Amniotic epithelial cell (primary cell): ENCODE measurements at regions not wholly inside any gene's neighbourhood (a gene's known extent, or its start where the extent isn't known, plus 50 kb on each side); places are given as distances from the start of the nearest gene placed in this dataset.
A peak's percentile ranks its signal among the peaks of the same experiment; 100 is the strongest.

Experiments used
- DNase-seq: peaks from one replicate; pipeline ENCODE4 v3.0.0-alpha.2; 2010; ENCODE audit warnings: low read depth

DNA sequence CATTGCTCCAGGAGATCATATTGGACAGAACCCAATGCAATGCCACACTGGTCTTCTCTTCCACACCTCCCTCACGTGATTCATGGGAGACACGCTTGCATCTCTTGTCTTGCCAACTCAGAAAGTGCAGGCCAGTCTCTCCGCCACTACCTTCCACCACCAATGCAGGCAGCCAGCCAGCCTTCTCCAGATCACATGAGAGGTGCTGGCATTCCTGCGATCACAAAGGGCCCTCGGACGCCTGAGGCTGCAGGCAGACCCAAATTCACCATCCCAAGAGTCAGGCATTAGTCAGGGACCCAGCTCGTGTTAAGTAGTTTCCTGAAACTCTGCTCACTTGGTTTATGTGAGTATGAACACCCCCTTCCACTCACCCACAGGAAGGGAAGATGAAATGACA, 437.0 kb upstream of the ETAA1 start:
- DNase-seq = no peak

DNA sequence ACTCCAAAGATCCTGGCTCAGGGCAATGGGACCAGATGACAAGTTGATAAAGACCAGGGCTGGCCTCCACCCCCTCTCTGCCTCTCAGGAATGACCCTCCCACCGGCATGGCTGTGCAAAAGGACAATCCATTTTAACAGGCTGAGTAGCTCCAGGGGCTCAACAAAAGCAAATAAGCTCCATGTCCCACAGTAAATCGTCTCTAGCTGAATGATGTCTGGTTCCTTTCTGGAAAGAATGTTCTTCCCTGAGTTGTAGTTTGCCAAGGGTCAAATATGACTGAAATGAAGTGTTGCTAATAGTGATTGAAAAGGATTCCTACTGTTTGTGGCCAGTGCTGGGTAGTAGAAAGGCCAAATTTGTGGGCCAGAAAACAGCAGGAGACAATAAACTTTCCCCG, 434.4 kb upstream of the ETAA1 start:
- peak; percentile 65 for DNase-seq

- DNase-seq = peak; percentile 47
Observed at GRCh38 chr2:66966631-66967030, 430.5 kb upstream of the ETAA1 start.

- DNase-seq = no peak
Observed at GRCh38 chr2:66968946-66969345, 428.2 kb upstream of the ETAA1 start.

GRCh38 chr2:66981074-66981473, 416.1 kb upstream of the ETAA1 start:
- DNase-seq = peak; percentile 15

GRCh38 chr2:66982766-66983165, 414.4 kb upstream of the ETAA1 start:
- DNase-seq = peak; percentile 16

DNA sequence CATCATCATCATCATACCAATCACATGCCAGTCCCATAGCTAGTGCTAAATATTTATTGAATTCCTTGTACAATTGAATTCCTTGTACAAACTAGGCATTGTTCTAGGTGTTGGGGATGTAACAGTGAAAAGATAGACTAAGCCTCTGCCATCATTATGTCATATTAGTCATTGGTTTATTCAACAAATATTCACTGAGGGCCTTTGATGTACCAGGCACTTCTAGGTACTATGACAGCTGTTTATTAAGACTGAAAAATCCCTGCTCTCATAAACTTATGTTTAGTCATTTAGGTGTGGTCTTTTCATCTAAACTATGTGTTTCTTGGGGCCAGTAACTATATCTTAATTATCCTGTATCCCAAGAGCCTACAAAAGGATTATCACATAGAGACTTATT, 412.3 kb upstream of the ETAA1 start:
- peak; percentile 61 for DNase-seq

- no peak for DNase-seq
Observed at GRCh38 chr2:66985906-66986305, 411.2 kb upstream of the ETAA1 start.

GRCh38 chr2:66987733-66988132, 409.4 kb upstream of the ETAA1 start:
- DNase-seq = no peak

GRCh38 chr2:66994654-66995053, 402.5 kb upstream of the ETAA1 start:
- DNase-seq = no peak

DNA sequence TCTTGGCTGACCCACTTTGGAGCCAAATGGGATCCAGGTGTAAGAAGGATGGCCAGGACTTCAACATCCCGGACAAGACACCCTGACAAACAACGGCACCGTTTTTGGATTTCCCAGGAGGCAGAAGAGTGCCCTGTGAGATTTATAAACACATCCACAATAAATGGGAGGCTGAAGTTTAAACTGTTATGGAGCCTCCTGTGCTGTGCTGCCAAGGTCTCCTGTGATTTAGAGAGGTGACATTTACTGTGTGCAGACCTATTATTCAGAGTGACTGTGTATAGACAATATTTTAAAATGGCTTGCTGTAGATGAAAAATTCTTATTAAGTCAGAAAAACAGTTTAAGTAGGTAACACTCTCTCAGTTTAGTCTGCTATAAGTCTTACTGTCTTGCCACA, 401.5 kb upstream of the ETAA1 start:
- DNase-seq = no peak

GRCh38 chr2:67002618-67003371, 394.3 kb upstream of the ETAA1 start:
- no peak for DNase-seq

GRCh38 chr2:67006373-67006960, 390.7 kb upstream of the ETAA1 start:
- no peak for DNase-seq

DNA sequence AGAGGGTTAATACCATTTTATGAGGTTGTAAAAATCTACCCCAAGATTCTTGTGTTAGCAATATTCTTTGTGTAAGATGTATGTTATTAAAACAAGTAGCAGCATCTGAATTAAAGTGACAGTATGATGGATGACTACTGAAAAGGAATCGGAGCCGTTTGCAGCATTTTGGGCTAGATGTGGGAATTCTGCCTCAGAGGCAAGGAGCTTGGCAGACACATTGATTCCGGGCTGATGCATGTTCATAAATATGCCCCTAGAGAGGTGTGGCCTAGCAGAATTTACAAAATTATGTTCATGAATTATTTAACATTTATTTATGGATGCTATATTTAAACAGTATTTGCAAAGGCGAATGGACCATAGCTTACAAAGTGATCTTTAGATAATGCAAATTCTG, 389.0 kb upstream of the ETAA1 start:
- DNase-seq = no peak

DNA sequence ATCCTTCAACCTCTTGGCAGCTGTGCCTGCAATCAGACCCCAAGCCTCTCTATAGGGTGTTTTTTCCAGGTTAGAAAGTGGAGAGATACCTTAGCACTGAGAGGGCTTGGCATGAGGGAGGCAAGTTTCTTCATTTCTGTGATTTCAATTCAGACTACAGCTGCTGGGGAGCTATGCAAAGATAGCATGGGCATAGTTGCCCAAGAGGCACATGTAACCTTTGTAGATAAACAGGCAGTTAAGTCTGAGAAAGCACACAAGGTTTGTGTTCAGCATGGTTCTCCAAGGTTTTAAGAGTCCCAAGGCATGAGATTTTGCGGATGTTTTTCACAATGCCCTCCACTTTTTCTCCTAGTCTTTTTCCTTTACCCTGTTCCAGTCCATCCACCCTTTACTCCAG, 385.0 kb upstream of the ETAA1 start:
- peak; percentile 17 for DNase-seq

DNA sequence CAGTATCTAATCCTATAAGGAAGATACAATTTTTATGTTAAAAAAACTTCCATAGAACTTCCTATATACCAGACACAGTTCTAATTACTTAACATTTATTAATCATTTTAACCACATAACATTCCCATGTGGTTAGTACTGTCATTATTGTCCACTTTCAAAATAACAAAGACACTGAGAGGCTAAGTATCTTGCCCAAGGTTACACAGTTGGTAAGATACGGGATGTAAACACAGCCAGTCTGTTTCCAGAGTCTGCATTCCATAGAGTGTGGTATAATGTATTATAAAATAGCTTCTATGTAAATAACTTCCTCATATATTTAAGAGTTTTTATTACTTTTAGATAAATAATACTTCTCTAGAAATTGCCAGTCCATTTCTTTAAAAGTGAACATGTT, 383.3 kb upstream of the ETAA1 start:
- DNase-seq = peak; percentile 73

DNA sequence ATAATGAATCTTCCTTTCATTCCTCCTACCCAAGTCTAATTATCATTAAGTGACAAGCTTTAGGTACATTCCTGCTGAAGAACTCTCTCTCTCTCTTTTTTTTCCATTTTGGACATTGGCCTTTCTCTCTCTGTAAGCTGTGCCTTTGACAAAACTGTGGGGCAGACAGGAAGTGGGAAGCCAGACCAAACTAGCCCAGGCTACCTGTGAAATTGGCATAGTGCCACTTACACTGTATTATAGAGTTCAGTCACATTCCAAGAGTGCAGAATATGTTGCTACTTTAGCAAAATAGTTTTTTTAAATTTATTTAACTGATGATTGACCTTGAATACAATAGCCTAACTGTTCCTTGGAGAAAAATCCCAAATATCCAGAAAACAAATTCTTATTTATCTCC, 381.5 kb upstream of the ETAA1 start:
- no peak for DNase-seq

GRCh38 chr2:67018301-67018700, 378.8 kb upstream of the ETAA1 start:
- DNase-seq = no peak

- peak; percentile 50 for DNase-seq
Observed at GRCh38 chr2:67032076-67032475, 365.1 kb upstream of the ETAA1 start.

DNA sequence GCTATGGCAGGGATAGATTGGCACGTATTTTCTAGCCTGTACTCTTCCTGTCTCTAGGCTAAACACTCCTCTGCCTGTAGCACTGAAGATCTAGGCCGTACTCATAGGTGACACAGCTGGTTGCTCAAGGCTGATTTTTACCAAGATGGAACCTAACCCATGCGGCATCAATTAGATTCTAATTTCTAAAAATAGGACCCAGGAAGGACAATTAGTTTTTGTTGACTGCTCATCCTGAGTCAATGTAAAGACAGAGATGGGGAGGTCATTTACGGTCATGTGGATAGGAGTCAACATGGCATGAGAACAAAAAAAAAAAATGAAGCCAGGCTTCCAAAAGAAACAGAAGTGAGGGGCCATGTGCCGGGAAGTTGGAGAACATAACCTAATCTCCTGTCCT, 360.7 kb upstream of the ETAA1 start:
- DNase-seq = no peak

DNA sequence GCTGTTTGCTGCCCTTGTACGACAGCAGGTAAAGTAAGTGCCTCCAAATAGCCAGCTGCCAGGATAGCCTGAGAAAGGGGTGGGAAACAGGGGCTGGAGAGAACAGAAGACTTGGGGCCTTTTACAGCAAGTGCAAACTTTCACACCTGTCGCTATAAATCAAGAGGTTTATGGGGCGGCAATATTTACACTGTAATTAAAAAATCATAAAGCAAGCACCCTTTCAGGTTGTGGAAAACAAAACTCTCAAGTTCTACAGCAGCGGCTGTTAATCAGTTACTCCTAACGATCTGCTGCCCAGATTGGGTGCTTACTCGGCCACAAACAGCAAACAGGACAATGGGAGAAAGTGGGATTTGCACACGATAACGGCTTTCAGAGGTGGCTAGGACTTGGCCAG, 359.5 kb upstream of the ETAA1 start:
- DNase-seq = no peak

GRCh38 chr2:67038195-67038594, 358.9 kb upstream of the ETAA1 start:
- no peak for DNase-seq

DNA sequence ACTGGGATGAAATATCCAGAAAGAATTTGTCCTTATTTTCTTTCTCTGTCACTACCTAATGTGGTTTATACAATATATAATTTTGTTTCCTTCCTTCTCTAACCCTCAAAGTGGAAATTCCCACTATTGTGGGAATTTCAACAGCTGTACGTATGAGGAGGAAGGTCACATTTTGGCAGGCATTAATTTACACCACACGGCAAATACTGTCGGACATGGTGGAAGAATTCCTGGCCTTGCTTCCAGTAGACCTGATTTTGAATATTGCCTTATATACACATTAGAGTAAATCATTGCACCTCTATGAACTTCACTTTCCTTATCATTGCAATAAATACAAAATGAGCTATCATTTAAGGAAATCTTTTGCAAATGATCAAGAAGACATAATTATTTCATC, 358.1 kb upstream of the ETAA1 start:
- no peak for DNase-seq

DNA sequence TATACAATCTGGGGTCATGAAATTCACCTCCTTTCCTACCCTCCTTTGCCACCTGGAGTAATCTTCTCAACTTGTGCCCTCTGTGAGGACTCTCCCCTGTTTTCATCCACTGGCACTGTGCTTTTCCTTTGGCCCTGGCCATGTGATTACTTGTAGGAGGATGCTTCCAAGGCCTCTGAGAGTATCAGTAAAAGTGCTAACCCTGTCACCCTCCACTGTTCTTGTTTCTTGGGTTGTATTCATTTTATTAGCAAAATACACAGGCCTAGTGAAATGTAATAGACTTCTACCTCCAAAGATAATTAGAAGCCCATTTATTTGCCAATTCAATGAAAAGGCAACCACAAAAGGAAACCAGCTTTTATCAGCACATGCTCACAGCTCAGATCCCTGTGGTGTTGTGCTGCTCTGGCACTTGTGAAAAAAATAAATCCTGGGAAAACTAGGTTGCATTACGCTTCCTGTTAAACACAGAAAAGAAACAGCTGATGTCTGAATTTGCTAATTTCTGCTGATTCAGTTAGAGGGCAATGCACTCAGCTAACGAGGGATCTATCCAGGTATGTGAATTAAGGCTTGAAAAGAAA, 357.5 kb upstream of the ETAA1 start:
- peak; percentile 33 for DNase-seq
